GM19463 (cell line): ENCODE measurements at regions not wholly inside any gene's neighbourhood (a gene's known extent, or its start where the extent isn't known, plus 50 kb on each side); places are given as distances from the start of the nearest gene placed in this dataset.
"Not testable (repeated sequence)": the region's sequence is repeated elsewhere in the genome, so short reads cannot be mapped to it uniquely, and the experiment has no call there.

Experiments used
- ATAC-seq: cut with Tn5 transposase; IDR thresholded peaks from one replicate; pipeline ENCODE4 v1.9.1; 2021; ENCODE audit warnings: mild to moderate bottlenecking, moderate library complexity; ENCODE audit not compliant: unreplicated experiment

GRCh38 chr6:2611092-2611491, 139.6 kb downstream of the MYLK4 start:
- no peak for ATAC-seq

GRCh38 chr6:2608503-2608902, 142.2 kb downstream of the MYLK4 start:
- ATAC-seq: no peak

DNA sequence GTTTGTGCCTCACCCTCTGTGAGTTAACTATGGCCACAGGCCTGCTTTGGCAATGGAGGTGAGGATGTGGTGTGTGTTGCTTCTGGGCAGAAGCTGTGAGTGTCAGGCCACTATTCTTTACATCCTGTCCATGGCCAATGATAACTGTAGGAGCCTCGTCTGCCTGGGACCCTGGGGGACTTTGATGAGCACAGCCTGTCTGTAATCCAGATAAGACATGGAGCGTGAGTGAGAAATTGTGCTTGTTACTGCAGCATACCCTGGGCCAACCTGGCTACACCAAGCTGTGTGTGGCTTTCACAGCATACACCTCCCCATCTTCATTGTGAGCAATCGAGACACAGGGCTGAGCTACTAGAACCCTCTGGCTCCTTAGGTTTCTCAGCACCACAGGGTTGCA, 150.4 kb downstream of the MYLK4 start:
- ATAC-seq: no peak

GRCh38 chr6:2599817-2600216, 150.9 kb downstream of the MYLK4 start:
- ATAC-seq: no peak

DNA sequence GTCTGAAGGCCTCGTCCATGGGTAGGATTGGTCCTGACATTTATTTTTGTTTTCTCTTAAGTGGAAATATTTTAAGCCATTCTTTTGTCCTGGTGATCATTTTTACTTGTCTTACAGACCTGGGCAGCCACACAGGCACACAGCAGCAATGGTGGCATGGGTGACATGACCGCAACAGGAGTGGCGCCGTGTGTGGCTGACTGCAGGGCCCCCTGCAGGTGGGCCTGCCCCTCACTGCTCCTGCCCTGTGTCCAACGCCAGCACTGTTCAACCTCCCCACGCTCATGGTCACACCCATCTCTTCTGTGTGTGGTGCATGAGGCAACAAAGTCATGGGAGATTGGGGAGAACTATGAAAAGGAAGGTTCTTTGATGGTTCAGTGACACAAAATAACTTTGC, 151.9 kb downstream of the MYLK4 start:
- ATAC-seq: no peak

DNA sequence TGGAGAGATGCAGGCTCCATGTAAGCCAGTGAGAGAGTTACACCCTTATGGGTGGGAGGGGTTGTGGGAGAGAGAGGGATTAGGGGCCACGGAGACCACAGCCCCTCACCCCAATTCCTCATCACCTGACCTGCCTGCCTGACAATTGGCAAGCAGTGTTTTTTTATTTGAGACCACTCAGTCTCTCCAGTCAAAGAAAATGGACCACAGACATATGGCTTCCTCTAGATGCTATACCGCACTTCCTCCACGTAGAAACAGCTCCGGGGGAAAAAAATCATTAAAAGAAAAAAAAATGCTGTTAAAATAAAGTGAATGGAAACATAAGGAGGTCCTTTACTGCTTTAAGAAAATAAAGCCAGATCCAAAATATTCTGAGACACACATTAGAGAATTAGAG, 152.7 kb downstream of the MYLK4 start:
- no peak for ATAC-seq

- ATAC-seq: not testable (repeated sequence)
Measured at GRCh38 chr6:2597457-2597856, 153.3 kb downstream of the MYLK4 start.

DNA sequence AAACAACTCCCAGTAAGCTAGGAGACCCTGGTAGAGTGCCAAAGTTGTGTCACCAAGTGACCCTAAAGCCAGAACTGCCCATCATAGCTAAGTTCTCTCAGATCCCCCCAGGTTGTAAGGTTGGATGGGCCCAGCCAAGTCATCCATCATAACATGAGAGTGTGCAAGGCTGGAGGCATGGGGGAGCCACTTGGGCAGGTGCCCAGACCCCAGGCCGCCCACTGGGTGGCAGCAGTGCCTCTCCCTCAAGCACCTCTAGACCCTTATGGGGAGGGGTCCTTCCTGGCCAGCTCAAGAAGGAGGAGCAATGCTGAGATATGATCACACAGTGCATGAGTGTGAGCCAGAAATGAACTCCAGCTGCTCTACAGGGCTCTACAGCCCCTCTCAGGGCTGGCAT, 154.5 kb downstream of the MYLK4 start:
- no peak for ATAC-seq

GRCh38 chr6:2594868-2595267, 155.9 kb downstream of the MYLK4 start:
- ATAC-seq: no peak

- no peak for ATAC-seq
Measured at GRCh38 chr6:2593167-2593566, 157.6 kb downstream of the MYLK4 start.

- ATAC-seq: no peak
Measured at GRCh38 chr6:2589171-2589661, 161.5 kb downstream of the MYLK4 start.

- no peak for ATAC-seq
Measured at GRCh38 chr6:2583459-2583858, 167.3 kb downstream of the MYLK4 start.

DNA sequence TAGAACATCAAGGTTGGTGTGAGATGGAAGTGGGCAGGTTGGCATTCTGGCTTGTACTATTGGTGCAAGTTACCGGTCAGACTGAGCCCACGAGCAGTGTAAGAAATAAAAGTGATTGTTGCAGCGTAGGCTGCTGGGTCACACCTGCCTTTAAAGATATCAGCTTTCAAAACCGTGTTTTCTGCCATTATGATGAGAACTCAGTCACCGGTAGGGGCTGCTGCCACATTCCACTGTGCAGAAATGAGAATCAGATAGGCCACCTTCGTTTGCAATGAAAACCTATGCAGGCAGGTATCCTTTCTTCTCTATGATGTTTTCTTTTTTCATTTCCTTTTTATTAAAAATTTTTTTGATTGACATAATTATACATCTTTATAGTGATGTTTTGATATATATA, 168.5 kb downstream of the MYLK4 start:
- no peak for ATAC-seq

GRCh38 chr6:2581611-2582010, 169.1 kb downstream of the MYLK4 start:
- no peak for ATAC-seq

DNA sequence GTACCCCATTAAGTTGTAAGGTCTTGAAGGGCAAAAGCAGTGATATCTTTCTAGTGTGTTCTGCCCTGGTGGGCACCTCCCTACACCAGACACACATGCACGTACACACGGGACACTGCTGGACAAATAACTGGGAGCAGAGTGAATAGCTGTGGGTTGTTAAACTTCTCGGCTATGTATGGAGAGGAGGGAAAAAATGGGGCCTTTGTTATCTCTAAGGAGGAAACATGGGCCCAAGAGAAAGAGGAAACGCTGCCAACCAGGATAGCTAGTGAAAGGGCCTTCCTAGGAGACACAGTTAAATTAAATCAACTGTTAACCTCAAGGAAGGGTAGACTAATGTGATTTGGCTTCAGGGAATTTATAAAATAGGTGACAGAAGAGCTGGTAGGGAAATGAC, 169.7 kb downstream of the MYLK4 start:
- no peak for ATAC-seq

- ATAC-seq: no peak
Measured at GRCh38 chr6:2579804-2580570, 170.7 kb downstream of the MYLK4 start.

GRCh38 chr6:2579241-2579761, 171.4 kb downstream of the MYLK4 start:
- no peak for ATAC-seq

DNA sequence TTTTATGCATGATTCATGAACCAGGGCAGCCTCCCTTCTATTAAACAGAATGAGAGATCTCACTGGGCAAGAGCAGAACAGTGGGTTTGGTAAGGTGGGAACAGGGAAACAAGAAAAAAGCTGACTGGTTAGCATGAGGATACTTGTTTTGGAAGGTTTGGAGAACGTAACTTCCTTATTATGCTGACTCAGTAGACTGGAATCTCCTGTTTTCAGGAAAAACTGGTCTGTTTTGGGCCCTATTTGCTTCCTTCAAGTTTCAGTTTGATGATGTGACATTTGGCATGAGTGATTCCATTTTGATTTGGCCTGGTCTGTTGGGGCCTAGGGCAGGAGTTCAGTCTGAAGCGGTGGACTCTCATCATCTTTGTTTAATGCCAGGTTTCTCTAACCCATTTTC, 172.0 kb downstream of the MYLK4 start:
- ATAC-seq: no peak

- no peak for ATAC-seq
Measured at GRCh38 chr6:2576499-2576898, 174.2 kb downstream of the MYLK4 start.

DNA sequence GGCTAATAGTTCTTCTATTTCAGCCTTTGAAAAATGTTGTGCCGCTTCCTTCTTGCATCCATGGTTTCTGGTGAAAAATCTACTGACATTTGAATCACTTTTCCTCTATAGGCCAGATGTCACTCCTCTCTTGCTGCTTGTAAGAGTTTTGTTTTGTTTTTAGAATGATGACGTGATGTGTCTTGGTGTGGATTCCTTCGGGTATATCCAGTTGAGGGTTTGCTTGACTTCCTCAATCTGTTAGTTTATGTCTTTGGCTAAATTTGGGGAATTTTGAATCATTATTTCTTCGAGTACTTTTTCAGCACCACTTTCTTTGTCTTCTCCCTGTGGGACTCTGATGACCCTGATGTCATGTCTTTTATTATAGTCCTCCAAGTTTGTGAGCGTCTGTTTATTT, 175.5 kb downstream of the MYLK4 start:
- no peak for ATAC-seq

DNA sequence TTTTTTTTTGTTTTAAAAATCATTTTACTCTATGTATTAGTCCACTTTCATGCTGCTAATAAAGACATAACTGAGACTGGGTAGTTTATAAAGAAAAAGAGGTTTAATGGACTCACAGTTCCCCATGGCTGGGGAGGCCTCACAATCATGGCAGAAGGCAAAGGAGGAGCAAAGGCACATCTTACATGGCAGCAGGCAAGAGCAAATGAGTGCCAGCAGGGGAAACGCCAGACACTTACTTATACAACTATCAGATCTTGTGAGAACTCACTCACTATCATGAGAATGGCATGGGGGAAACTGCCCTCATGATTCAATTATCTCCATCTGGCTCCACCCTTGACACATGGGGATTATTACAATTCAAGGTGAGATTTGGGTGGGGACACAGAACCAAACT, 181.3 kb downstream of the MYLK4 start:
- ATAC-seq: not testable (repeated sequence)

- no peak for ATAC-seq
Measured at GRCh38 chr6:2566048-2566447, 184.7 kb downstream of the MYLK4 start.

GRCh38 chr6:2565499-2565898, 185.2 kb downstream of the MYLK4 start:
- ATAC-seq: no peak
